Ramos (cell line): ENCODE measurements at regions not wholly inside any gene's neighbourhood (a gene's known extent, or its start where the extent isn't known, plus 50 kb on each side); places are given as distances from the start of the nearest gene placed in this dataset.
"Not testable (repeated sequence)": the region's sequence is repeated elsewhere in the genome, so short reads cannot be mapped to it uniquely, and the experiment has no call there.

ENCODE experiments used
- in situ Hi-C: fragments of 300-500 bp; cut with MboI; formaldehyde crosslinking; loops from one replicate; pipeline ENCODE4 v1.14.3; 2022; ENCODE audit warnings: low sequenced_read_pairs; ENCODE audit not compliant: unreplicated experiment

GRCh38 chr6:27173232-27173601 lies 74.3 kb upstream of the PRSS16 start:
- in situ Hi-C loops = loop anchor here (10.0 kb wide), 1 partner anchor 302 kb away; the partner anchor contains the start of gene ZNF184

- in situ Hi-C loops = loop anchor here (10.0 kb wide), 1 partner anchor 300 kb away; the partner anchor contains the start of gene ZNF184
These were observed 72.5 kb upstream of the PRSS16 start for GRCh38 chr6:27174958-27175357.

GRCh38 chr6:27176096-27176495 lies 71.4 kb upstream of the PRSS16 start:
- in situ Hi-C loops = loop anchor here (10.0 kb wide), 1 partner anchor 299 kb away; the partner anchor contains the start of gene ZNF184

GRCh38 chr6:27176523-27177484 lies 70.7 kb upstream of the PRSS16 start:
- in situ Hi-C loops = loop anchor here (10.0 kb wide), 1 partner anchor 298 kb away; the partner anchor contains the start of gene ZNF184

GRCh38 chr6:27177485-27178406 lies 69.8 kb upstream of the PRSS16 start:
- in situ Hi-C loops = loop anchor here (10.0 kb wide), 1 partner anchor 297 kb away; the partner anchor contains the start of gene ZNF184

GRCh38 chr6:27178407-27178730 lies 69.1 kb upstream of the PRSS16 start:
- in situ Hi-C loops = loop anchor here (10.0 kb wide), 1 partner anchor 296 kb away; the partner anchor contains the start of gene ZNF184

- in situ Hi-C loops = loop anchor here (10.0 kb wide), 1 partner anchor 296 kb away; the partner anchor contains the start of gene ZNF184
These were observed 68.6 kb upstream of the PRSS16 start for GRCh38 chr6:27178860-27179259.

- in situ Hi-C loops = no loop called here
These were observed 64.3 kb upstream of the PRSS16 start for GRCh38 chr6:27183060-27183832.

GRCh38 chr6:27187231-27188060 lies 60.1 kb upstream of the PRSS16 start:
- in situ Hi-C loops = no loop called here

- in situ Hi-C loops = no loop called here
These were observed 59.2 kb upstream of the PRSS16 start for GRCh38 chr6:27188061-27188884.

- in situ Hi-C loops = no loop called here
These were observed 58.5 kb upstream of the PRSS16 start for GRCh38 chr6:27188885-27189418.

- in situ Hi-C loops = no loop called here
These were observed 57.4 kb upstream of the PRSS16 start for GRCh38 chr6:27190126-27190525.

GRCh38 chr6:27194453-27194852 lies 53.0 kb upstream of the PRSS16 start:
- in situ Hi-C loops = not testable (repeated sequence)

GRCh38 chr6:27195547-27195946 lies 52.0 kb upstream of the PRSS16 start:
- in situ Hi-C loops = not testable (repeated sequence)
